GM12874 (cell line): ENCODE measurements at regions not wholly inside any gene's neighbourhood (a gene's known extent, or its start where the extent isn't known, plus 50 kb on each side); places are given as distances from the start of the nearest gene placed in this dataset.

Experiments
- CTCF ChIP-seq: IDR thresholded peaks from 2 replicates; pipeline ENCODE4 v1.5.1; 2011; ENCODE audit warnings: low read depth, mild to moderate bottlenecking, control low read depth, low read length, moderate library complexity; ENCODE audit not compliant: insufficient read depth

DNA sequence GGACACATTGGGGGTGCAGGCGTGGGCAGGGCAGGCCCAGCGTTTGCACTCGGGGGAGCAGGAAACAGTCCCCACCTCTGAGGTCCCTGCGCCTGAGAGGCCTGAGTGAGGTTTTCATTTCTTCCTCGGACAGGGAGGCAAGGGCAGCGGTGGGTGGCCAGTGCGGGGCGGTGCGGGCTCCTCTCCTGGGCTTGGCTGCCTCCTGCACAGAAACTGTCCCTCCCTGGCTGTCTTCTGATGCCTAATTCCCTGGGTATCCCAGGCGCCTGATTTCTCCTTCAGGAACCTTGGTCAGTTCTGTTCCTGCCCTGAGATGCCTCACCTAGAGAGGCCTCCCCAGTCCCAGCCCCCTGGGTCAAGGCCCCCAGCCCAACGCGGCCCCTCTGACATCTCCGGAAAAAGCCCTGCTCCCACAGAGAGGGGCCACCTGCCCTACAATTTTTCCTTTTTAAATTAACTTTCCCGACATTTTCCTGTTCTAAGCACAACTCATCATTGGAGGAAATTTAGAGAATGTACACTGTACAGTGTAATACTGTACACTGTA is 260.3 kb downstream of the ADGRD1 start:
- TF ChIP-seq CTCF: no peak

- TF ChIP-seq CTCF: no peak
These were observed 263.4 kb downstream of the ADGRD1 start for GRCh38 chr12:131217024-131217586.

DNA sequence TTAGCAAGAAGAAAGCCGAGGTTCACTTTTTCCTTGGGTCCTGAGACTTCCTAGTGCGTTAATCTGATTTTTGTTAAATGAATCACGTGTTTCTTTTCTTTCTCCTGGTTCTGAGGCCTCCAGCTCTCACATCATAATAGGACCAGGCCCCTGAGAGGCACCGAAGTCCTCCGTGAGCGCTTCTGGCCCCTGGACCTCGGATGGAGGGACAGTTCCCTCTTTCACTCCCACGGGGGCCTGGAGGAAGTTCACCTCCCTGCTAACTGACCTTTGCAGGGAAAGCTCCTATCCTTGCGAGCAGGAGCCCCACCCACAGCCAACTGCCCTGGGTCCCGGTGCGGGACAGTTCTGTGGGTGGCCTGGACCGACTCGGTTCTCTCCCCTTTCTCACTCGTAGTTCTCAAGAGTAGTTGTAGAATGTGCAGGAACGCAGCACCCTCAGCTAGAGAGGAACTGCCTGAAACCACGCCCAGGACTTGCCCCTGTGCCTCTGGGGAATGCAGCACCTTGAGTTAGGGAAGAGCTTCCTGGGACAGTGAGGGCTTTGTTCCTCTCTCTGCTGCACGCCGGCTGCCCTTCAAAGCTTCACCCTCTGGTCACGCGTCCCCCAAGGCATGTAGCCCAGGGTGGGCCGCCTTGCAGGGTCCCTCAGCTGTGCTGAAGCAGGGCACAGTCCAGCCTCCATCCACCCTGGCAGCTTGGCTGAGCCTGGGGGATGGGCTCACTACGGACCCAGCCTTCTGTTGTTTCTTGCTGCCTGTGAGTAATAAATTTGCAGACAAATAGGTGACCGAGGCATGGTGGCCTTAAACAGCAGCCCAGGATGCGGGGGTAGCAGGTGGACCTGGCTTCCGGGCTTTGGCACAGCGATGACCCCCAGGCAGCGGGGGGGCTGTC is 264.6 kb downstream of the ADGRD1 start:
- TF ChIP-seq CTCF: no peak

GRCh38 chr12:131218923-131219669 is 265.4 kb downstream of the ADGRD1 start:
- TF ChIP-seq CTCF: no peak

DNA sequence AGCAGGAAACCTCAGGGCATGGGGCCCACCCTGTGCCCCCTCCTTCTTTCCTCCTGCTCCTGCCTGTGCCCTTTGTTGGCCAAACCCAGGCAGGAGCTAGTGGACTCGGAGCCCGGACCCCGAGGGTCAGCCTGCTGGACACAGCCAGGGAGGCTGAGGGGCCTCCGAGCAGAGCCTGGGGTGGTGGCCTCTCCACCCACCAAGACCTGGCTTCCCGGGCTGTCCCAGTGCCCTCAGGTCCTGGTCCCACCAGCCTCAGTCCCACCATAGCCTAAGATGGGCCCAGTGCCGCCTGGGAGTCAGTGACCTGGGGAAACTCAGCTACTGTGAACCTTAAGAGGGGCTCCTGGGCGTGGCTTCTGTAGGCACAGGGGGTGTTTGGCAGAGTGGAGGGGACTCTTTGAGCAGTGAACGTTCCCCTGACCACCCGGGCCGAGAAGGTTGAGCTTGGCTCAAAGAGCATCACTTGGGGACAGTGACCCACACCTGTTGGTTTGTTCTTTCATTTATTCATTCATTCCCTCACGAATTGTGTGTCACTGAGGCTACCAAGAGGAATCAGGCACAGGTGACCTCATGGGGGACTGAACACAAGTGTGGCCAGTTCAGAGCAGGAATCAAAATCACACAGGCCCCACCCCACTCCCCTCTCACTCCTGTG is 266.1 kb downstream of the ADGRD1 start:
- no peak for TF ChIP-seq CTCF

DNA sequence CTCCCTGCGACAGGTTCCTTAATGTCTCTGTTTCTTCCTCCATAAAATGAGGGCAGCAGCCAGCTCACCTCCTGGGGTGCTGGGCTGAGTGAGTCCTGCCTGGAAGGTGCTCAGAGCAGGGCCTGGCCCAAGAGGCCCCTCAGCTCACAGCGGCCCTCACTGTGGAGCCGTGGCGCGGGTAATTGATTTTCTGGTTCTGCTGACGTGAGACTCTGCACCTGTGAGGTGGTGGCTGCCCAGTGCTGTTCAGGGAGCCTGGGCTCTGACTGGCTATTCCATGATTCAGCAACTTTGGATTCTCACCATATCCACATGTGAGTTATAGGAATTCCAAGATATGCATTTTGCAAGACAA is 266.6 kb downstream of the ADGRD1 start:
- no peak for TF ChIP-seq CTCF
